ENCODE measurements at regions not wholly inside any gene's neighbourhood (a gene's known extent, or its start where the extent isn't known, plus 50 kb on each side); places are given as distances from the start of the nearest gene placed in this dataset.

DNA sequence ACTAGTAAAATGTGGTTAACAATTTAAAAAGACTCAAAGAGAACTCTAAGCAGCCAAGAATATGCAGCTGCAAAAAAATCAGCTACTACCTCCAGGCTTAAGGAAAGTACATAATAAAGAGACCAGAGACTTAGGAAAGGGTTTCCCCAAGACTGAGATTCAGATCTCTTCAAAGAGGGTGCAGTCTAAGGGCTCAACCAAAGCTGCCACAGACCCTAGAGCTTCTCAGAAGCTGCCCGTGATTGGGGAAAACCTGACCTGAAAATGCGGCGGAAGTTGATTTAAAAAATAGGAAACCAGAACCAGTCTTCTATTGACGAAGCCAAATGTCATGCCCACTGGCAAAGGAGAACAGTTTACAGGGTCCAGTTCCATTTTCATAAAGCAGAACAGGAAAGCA is 516.8 kb upstream of the MARCKS start:
- Histone ChIP-seq H3K27me3 (ENCODE audit: control insufficient read depth in 1 of 2, insufficient read depth in 2 of 2, low read length in 2 of 2) (no peaks in the 10 kb centered on the region), H3K36me3 (ENCODE audit: control insufficient read depth in 2 of 2, insufficient read depth in 2 of 2, low read length in 2 of 2) (no peaks in the 10 kb centered on the region), H3K4me1 (ENCODE audit: control insufficient read depth, insufficient read depth, low read length) (no peaks in the 10 kb centered on the region), H3K9me3 (ENCODE audit: control insufficient read depth in 2 of 2, low read length in 2 of 2) (no peaks in the 10 kb centered on the region), H3K4me3 (ENCODE audit: low read length in 2 of 2) (no peak overlapping the region), H3K9ac (ENCODE audit: low read length in 2 of 2) (no peak overlapping the region), H3K27ac (ENCODE audit: low read length) (no peak overlapping the region)

DNA sequence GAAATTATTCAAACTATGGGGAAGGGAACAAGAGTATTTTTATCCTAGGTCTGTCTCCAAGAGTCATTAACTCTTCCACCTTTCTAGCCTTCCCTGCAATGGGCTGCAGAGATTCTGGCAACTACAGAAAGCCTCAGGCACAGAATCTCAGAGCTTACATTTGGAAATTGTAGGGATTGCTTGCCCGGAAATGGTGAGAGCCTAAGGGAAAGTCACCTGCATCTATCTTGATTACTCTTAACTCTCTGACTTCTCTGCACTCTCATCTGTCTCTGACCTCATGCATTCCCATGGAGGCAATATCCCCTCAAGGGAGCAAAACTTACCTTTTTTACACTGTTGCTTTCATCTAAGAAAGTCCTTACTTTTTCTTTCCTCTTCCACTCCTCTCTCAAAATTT is 513.2 kb upstream of the MARCKS start:
- Histone ChIP-seq H3K27ac (ENCODE audit: low read length) (no peak overlapping the region), H3K4me1 (ENCODE audit: control insufficient read depth, insufficient read depth, low read length) (no peaks in the 10 kb centered on the region), H3K4me3 (ENCODE audit: low read length in 2 of 2) (no peak overlapping the region), H3K27me3 (ENCODE audit: control insufficient read depth in 1 of 2, insufficient read depth in 2 of 2, low read length in 2 of 2) (no peaks in the 10 kb centered on the region), H3K9me3 (ENCODE audit: control insufficient read depth in 2 of 2, low read length in 2 of 2) (no peaks in the 10 kb centered on the region), H3K36me3 (ENCODE audit: control insufficient read depth in 2 of 2, insufficient read depth in 2 of 2, low read length in 2 of 2) (no peaks in the 10 kb centered on the region), H3K9ac (ENCODE audit: low read length in 2 of 2) (no peak overlapping the region)

DNA sequence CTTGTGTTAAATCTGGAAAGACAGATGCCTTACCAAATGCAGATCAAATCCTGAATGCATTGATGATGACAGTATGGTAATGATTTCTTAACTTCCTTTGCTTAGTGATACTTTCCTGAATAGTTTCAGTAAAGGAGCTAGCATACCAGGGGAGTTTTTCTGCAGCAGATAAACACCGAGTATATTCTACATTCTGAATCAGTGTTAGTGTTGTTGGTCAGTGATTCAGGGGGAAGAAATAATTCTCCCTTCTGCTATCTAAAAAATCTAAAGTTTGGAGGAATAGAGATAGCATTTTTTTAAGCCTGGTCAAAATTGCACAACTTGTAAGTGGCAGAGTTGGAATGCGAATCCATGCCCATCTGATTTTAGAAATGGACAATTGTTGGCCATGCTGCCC is 512.2 kb upstream of the MARCKS start:
- Histone ChIP-seq H3K27me3 (ENCODE audit: control insufficient read depth in 1 of 2, insufficient read depth in 2 of 2, low read length in 2 of 2) (no peaks in the 10 kb centered on the region), H3K9me3 (ENCODE audit: control insufficient read depth in 2 of 2, low read length in 2 of 2) (no peaks in the 10 kb centered on the region), H3K9ac (ENCODE audit: low read length in 2 of 2) (no peak overlapping the region), H3K27ac (ENCODE audit: low read length) (no peak overlapping the region), H3K36me3 (ENCODE audit: control insufficient read depth in 2 of 2, insufficient read depth in 2 of 2, low read length in 2 of 2) (no peaks in the 10 kb centered on the region), H3K4me3 (ENCODE audit: low read length in 2 of 2) (no peak overlapping the region), H3K4me1 (ENCODE audit: control insufficient read depth, insufficient read depth, low read length) (no peaks in the 10 kb centered on the region)

DNA sequence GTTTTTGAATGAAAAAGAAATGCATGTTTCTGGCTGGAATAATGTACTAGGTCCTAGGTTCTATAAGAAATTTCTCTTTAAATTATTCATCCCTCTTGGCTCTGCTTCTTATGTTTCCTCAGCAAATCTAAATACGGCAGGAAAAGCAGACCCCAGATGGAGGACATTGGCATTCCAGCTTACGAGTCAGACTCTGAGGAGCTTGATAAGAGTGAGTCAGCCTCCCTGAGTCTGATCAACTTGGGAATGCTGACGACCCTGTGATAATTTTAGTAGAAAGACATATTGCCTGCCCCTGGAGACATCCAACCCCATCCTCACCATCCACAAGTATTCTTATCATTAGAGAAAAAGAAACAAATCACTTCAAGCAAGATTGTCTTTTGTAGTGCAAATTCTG is 509.7 kb upstream of the MARCKS start:
- no peak overlapping the region for H3K9ac ChIP-seq (ENCODE audit: low read length in 2 of 2)
- no peaks in the 10 kb centered on the region for H3K27me3 ChIP-seq (ENCODE audit: control insufficient read depth in 1 of 2, insufficient read depth in 2 of 2, low read length in 2 of 2)
- no peaks in the 10 kb centered on the region for H3K4me1 ChIP-seq (ENCODE audit: control insufficient read depth, insufficient read depth, low read length)
- H3K27ac ChIP-seq (ENCODE audit: low read length): no peak overlapping the region
- no peaks in the 10 kb centered on the region for H3K9me3 ChIP-seq (ENCODE audit: control insufficient read depth in 2 of 2, low read length in 2 of 2)
- H3K36me3 ChIP-seq (ENCODE audit: control insufficient read depth in 2 of 2, insufficient read depth in 2 of 2, low read length in 2 of 2): no peaks in the 10 kb centered on the region
- no peak overlapping the region for H3K4me3 ChIP-seq (ENCODE audit: low read length in 2 of 2)

DNA sequence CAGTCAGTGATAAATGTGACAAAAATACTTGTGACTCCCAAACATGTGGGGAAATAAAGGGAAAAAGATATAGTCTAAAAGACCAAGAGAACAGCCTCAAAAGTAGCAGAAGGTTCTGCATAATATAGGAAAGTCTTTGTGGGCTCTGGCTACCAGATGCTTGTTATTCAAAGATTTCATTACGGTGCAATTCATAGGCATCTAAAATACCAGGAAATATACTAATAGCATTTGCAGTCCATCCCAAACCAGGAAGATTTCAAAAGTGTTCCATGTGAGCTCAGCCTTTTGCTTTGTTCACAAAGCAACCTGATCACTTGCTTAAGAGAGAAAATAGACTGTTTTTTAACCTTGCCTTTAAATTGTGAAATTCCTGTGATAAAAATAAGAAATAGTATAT is 506.7 kb upstream of the MARCKS start:
- no peak overlapping the region for H3K27ac ChIP-seq (ENCODE audit: low read length)
- H3K36me3 ChIP-seq (ENCODE audit: control insufficient read depth in 2 of 2, insufficient read depth in 2 of 2, low read length in 2 of 2): no peaks in the 10 kb centered on the region
- no peaks in the 10 kb centered on the region for H3K4me1 ChIP-seq (ENCODE audit: control insufficient read depth, insufficient read depth, low read length)
- H3K4me3 ChIP-seq (ENCODE audit: low read length in 2 of 2): no peak overlapping the region
- no peaks in the 10 kb centered on the region for H3K9me3 ChIP-seq (ENCODE audit: control insufficient read depth in 2 of 2, low read length in 2 of 2)
- H3K9ac ChIP-seq (ENCODE audit: low read length in 2 of 2): no peak overlapping the region
- no peaks in the 10 kb centered on the region for H3K27me3 ChIP-seq (ENCODE audit: control insufficient read depth in 1 of 2, insufficient read depth in 2 of 2, low read length in 2 of 2)

DNA sequence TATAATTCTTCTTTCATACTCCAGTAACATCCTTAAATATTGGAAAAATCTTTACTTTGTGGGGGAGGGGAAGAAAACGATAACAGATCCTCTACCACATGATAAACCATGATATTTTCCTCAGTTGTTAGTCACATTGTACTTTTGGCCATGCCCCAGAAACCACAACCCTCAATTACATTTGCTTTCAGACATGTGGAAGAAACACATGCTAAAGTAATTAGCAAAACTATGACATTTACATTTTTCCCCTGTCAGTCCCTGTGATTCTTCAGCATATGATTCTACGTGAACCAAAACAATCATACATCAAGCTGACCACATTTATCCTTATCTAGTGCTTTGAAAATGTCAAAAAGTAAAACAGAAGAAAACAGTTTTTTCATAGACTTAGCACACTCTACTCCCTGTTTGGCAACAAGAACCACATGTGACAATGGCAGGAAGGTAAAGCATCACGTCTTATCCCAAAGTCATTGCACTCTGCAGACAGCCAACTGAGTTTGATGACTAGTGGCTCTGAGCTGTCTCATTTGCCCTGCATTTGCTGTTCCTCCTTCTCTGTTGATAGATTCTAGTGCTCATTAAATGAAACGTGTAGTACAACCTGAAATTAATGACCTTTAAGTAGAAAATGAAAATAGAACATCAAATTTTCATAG is 505.8 kb upstream of the MARCKS start:
- Histone ChIP-seq H3K9ac (ENCODE audit: low read length in 2 of 2) (no peak overlapping the region), H3K27me3 (ENCODE audit: control insufficient read depth in 1 of 2, insufficient read depth in 2 of 2, low read length in 2 of 2) (no peaks in the 10 kb centered on the region), H3K27ac (ENCODE audit: low read length) (no peak overlapping the region), H3K36me3 (ENCODE audit: control insufficient read depth in 2 of 2, insufficient read depth in 2 of 2, low read length in 2 of 2) (no peaks in the 10 kb centered on the region), H3K4me1 (ENCODE audit: control insufficient read depth, insufficient read depth, low read length) (no peaks in the 10 kb centered on the region), H3K9me3 (ENCODE audit: control insufficient read depth in 2 of 2, low read length in 2 of 2) (no peaks in the 10 kb centered on the region), H3K4me3 (ENCODE audit: low read length in 2 of 2) (no peak overlapping the region)

DNA sequence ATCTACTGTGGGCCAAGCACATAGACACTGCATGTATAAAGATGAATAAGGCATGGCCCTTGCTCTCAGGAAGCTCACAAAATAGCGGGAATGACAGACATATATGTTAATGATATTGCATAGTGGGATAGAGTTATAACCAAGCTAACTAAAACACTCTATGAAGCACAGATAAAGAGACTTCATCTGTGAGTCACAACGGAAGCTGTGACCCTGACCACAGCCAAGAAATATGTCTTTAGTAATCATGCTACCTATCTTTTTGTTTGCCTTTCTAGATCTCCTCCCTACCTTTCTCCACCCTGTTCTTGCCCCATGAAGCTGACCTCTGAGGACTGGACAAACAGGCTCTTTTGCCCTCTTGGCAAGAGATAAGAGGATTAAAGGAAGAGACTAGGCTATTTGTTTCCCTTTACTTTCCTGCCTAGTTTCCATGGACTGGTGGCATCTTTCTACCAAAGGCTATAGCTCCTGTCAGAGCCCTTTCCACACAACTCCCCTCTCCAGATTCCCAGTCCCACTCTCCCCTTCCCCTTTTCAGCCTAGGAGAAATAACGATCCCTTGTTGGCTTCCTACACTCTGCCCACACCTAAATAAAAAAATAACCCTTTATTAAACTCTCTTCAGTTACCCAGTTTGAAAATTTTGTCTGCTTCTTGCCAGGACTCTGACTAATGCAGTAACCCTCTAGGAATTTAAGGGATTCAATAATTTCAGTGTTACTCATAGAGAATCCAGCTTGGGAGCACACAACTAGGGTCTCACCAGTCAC is 504.9 kb upstream of the MARCKS start:
- H3K27ac ChIP-seq (ENCODE audit: low read length): no peak overlapping the region

DNA sequence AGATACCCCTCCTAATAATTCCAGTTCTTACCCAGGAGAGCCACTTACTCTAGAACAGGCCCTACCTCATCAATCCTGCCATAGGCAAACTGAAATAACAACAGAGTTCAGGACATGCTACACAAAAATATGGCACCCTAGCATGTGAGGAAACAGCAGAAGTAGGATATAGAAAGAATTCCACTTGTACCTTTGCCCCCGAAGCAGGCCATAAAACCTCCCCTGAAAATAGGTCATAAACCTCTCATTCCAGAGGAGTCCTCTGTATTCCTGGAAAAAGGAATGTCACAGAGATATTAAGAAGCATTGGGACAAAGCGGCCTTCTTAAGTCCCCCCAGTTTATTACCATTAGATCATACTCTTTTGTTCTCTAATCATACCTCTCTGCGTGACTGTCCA is 504.3 kb upstream of the MARCKS start:
- no peak overlapping the region for H3K4me3 ChIP-seq (ENCODE audit: low read length in 2 of 2)

More for the DNA sequence above, 504.9 kb upstream of the MARCKS start:
- no peaks in the 10 kb centered on the region for H3K4me1 ChIP-seq (ENCODE audit: control insufficient read depth, insufficient read depth, low read length)
- no peaks in the 10 kb centered on the region for H3K36me3 ChIP-seq (ENCODE audit: control insufficient read depth in 2 of 2, insufficient read depth in 2 of 2, low read length in 2 of 2)
- H3K9me3 ChIP-seq (ENCODE audit: control insufficient read depth in 2 of 2, low read length in 2 of 2): no peaks in the 10 kb centered on the region
- H3K4me3 ChIP-seq (ENCODE audit: low read length in 2 of 2): no peak overlapping the region
- H3K27me3 ChIP-seq (ENCODE audit: control insufficient read depth in 1 of 2, insufficient read depth in 2 of 2, low read length in 2 of 2): no peaks in the 10 kb centered on the region
- no peak overlapping the region for H3K9ac ChIP-seq (ENCODE audit: low read length in 2 of 2)

DNA sequence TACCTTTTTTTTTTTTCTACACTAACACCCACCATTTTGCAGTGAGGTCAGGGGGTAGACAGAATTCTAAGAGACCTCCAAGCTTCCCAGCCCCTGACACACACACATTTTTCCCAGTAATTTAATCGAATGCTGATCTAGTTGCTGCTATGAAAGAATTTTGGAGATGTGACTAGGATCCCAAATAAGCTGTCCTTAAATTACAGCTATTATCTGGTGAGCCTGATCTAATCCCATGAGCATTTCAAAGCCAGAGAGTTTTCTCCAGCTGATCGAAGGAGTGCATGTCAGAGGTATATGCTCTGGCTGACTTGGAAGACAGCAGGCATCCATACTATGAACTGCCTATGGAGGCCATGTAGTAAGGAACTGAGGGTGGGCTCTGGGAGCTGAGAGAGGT is 503.8 kb upstream of the MARCKS start:
- Histone ChIP-seq H3K9me3 (ENCODE audit: control insufficient read depth in 2 of 2, low read length in 2 of 2) (no peaks in the 10 kb centered on the region), H3K4me1 (ENCODE audit: control insufficient read depth, insufficient read depth, low read length) (no peaks in the 10 kb centered on the region), H3K27ac (ENCODE audit: low read length) (no peak overlapping the region), H3K9ac (ENCODE audit: low read length in 2 of 2) (no peak overlapping the region), H3K4me3 (ENCODE audit: low read length in 2 of 2) (no peak overlapping the region), H3K27me3 (ENCODE audit: control insufficient read depth in 1 of 2, insufficient read depth in 2 of 2, low read length in 2 of 2) (no peaks in the 10 kb centered on the region), H3K36me3 (ENCODE audit: control insufficient read depth in 2 of 2, insufficient read depth in 2 of 2, low read length in 2 of 2) (no peaks in the 10 kb centered on the region)

More for the DNA sequence above, 504.3 kb upstream of the MARCKS start:
- Histone ChIP-seq H3K9me3 (ENCODE audit: control insufficient read depth in 2 of 2, low read length in 2 of 2) (no peaks in the 10 kb centered on the region), H3K36me3 (ENCODE audit: control insufficient read depth in 2 of 2, insufficient read depth in 2 of 2, low read length in 2 of 2) (no peaks in the 10 kb centered on the region), H3K4me1 (ENCODE audit: control insufficient read depth, insufficient read depth, low read length) (no peaks in the 10 kb centered on the region), H3K9ac (ENCODE audit: low read length in 2 of 2) (no peak overlapping the region), H3K27me3 (ENCODE audit: control insufficient read depth in 1 of 2, insufficient read depth in 2 of 2, low read length in 2 of 2) (no peaks in the 10 kb centered on the region), H3K27ac (ENCODE audit: low read length) (no peak overlapping the region)

DNA sequence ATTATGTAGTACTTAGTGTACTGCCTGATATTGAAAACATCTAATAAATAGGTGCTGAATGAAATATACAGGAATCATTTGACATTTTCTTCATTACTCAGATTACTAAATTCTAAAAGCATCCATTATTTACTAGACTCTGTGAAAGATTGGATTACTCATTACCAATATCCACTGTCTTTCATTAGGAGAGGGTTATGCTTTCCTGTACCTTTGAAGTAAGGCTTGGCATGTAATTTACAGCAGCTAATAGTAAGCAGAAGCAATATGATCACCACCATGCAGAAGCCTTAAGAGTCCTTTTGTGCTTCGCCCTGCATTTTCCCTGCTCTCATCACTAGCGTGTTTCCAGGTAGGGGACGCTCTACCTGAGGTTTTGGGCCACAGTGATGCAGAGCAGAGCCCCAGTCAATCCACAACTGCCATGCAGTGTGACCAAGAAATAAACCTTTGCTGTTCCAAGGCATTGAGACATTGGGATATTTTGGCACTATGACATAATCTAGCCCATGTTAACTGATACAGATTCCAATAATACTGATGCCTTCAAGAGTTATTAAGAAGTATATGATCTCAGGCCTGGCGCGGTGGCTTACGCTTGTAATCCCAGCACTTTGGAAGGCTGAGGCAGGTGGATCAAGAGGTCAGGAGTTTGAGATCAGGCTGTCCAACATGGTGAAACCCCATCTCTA is 502.8 kb upstream of the MARCKS start:
- no peaks in the 10 kb centered on the region for H3K36me3 ChIP-seq (ENCODE audit: control insufficient read depth in 2 of 2, insufficient read depth in 2 of 2, low read length in 2 of 2)
- no peaks in the 10 kb centered on the region for H3K27me3 ChIP-seq (ENCODE audit: control insufficient read depth in 1 of 2, insufficient read depth in 2 of 2, low read length in 2 of 2)
- no peaks in the 10 kb centered on the region for H3K4me1 ChIP-seq (ENCODE audit: control insufficient read depth, insufficient read depth, low read length)
- no peaks in the 10 kb centered on the region for H3K9me3 ChIP-seq (ENCODE audit: control insufficient read depth in 2 of 2, low read length in 2 of 2)
- H3K4me3 ChIP-seq (ENCODE audit: low read length in 2 of 2): no peak overlapping the region
- no peak overlapping the region for H3K9ac ChIP-seq (ENCODE audit: low read length in 2 of 2)
- no peak overlapping the region for H3K27ac ChIP-seq (ENCODE audit: low read length)

DNA sequence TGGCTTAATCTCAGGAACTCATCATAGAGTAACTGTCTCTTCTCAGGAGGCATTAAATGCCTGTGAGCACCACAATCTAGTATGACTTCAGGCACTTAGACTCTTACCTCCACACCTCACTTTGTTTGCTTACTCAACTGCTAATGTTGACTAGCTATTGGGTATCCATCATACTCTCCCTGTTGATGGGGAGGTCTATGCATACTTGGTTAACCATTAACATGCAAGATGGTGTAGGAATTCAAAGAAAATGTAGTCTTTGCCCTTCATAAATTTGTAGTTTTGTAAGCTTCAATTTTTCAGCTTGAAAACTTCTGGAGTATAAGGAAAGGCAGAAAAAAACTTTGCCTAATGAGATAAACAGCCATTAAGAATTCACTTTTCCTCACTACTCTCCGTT is 501.0 kb upstream of the MARCKS start:
- Histone ChIP-seq H3K4me1 (ENCODE audit: control insufficient read depth, insufficient read depth, low read length) (no peaks in the 10 kb centered on the region), H3K9me3 (ENCODE audit: control insufficient read depth in 2 of 2, low read length in 2 of 2) (no peaks in the 10 kb centered on the region), H3K27me3 (ENCODE audit: control insufficient read depth in 1 of 2, insufficient read depth in 2 of 2, low read length in 2 of 2) (no peaks in the 10 kb centered on the region), H3K9ac (ENCODE audit: low read length in 2 of 2) (no peak overlapping the region), H3K27ac (ENCODE audit: low read length) (no peak overlapping the region), H3K4me3 (ENCODE audit: low read length in 2 of 2) (no peak overlapping the region), H3K36me3 (ENCODE audit: control insufficient read depth in 2 of 2, insufficient read depth in 2 of 2, low read length in 2 of 2) (no peaks in the 10 kb centered on the region)
